ENCODE measurements at regions not wholly inside any gene's neighbourhood (a gene's known extent, or its start where the extent isn't known, plus 50 kb on each side); places are given as distances from the start of the nearest gene placed in this dataset.

DNA sequence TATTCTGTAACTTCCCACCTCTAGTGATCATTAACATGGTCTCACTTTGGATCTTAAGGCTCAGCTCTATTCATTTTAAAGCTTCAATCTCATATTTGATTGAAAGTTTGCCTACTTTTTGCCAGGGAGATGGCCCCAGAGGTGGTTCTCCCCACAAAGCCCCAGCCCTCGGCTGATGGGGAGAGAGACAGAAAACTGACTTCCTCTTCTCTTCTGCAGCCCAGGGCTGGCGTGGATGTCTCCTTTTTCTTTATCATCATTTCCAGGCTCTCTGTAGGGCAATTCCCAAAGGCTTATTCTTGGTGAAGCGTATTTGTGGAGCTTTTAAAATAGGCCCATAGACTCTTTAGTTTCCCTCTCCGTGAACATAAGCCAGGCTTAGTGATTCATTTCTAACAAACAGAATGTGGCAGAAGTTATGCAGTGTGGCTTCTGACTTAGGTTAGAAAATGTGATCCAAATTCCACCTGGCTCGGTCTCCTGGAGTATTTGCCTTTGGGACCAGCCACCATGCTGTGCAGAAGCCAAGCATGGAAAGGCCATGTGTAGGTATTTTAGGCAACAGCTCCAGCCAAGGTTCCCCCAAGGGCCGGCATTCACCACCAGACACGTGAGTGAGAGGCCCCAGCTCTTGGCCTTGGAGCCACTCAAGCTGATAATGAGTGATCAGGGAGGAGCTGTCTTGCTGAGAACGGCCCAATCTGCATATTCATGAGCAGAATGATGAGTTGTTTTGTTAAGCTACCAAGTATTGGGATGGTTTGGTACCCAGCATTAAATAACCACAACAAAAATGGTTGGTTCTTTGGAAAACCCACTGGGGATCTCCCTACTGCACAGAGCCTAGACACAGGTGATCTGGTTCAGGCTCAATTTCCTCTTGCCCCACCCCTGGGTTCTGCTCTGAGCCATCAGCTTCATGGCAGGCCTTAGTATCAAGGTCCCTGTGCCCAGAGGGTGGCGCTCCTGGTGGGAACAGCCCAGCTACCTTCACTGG, 353.2 kb upstream of the PROK2 start:
- no peak overlapping the region for H3K4me3 ChIP-seq (ENCODE audit: control insufficient read depth, low read depth, low read length)
- DNase-seq (ENCODE audit: low read depth), result no peak
- TF ChIP-seq CTCF (IDR thresholded peaks at IDR 0.05; ENCODE audit: control insufficient read depth, insufficient read depth, low read depth, low read length, missing control alignments), result no peak

DNA sequence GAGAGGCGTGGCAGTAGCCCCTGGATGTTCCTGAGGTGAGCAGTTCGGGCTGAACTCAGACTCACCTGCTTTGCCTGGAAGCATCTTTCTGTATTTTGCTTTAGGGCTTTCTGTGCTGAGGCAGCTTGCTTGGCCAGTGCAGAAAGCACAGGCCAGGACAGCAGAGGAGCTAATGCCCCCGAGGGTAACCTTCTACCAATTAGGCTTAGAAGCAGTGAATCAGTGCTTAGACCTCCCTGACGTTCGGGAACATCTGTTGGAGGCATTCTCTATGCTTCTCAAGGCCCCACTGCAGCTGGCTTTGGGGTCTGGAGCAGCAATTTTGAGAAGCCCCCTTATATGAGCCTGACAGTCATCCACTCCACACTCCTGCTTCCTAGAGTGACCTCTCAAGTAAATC, 350.7 kb upstream of the PROK2 start:
- TF ChIP-seq CTCF (IDR thresholded peaks at IDR 0.05; ENCODE audit: control insufficient read depth, insufficient read depth, low read depth, low read length, missing control alignments), result no peak
- H3K4me3 ChIP-seq (ENCODE audit: control insufficient read depth, low read depth, low read length), result no peak overlapping the region
- DNase-seq (ENCODE audit: low read depth), result no peak

DNA sequence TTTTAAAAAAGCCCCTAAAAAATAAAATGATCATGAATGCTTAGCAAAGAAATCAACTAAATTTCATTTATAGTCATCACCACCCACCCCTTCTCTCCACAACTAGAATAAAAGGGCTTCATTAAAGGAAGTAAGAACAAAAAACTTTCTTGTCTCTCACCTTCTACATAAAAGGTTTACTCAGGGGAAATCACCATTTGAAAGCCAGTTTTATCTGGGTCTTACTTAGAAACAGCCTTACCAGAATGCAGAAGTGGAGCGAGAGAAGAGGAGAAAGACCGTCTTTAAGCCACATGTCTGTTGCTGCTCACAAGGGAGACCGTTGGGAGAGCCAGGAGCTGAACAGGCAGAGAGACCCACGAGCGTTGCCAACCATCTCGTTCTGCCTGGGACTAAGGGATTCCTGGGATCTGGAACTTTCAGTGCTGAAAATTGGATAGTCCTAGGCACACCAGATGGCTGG, 350.1 kb upstream of the PROK2 start:
- H3K4me3 ChIP-seq (ENCODE audit: control insufficient read depth, low read depth, low read length), result no peak overlapping the region
- TF ChIP-seq CTCF (IDR thresholded peaks at IDR 0.05; ENCODE audit: control insufficient read depth, insufficient read depth, low read depth, low read length, missing control alignments), result no peak
- no peak for DNase-seq (ENCODE audit: low read depth)

- TF ChIP-seq CTCF (IDR thresholded peaks at IDR 0.05; ENCODE audit: control insufficient read depth, insufficient read depth, low read depth, low read length, missing control alignments), result no peak
- H3K4me3 ChIP-seq (ENCODE audit: control insufficient read depth, low read depth, low read length), result no peak overlapping the region
- no peak for DNase-seq (ENCODE audit: low read depth)
Observed at GRCh38 chr3:72133329-72134011, 348.5 kb upstream of the PROK2 start.

DNA sequence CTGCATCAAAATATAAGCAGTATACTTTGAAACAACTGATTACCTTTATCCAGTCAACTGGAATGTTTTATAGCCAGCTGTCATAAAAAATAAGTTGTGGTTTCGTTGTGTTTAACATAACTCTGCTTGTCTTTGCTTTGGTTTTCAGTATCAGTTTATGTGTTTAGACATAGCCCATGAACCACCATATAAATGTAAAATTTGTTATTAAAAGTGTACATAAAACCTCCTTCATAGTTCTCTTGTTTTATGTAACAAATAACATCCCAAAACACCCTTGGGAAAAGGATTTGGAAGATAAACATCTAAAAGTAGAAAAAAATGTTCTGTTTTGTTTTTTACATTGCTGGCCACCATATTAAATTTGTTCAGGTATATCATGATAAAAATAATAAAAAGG, 347.0 kb upstream of the PROK2 start:
- DNase-seq (ENCODE audit: low read depth), result no peak
- no peak overlapping the region for H3K4me3 ChIP-seq (ENCODE audit: control insufficient read depth, low read depth, low read length)
- TF ChIP-seq CTCF (IDR thresholded peaks at IDR 0.05; ENCODE audit: control insufficient read depth, insufficient read depth, low read depth, low read length, missing control alignments), result no peak

DNA sequence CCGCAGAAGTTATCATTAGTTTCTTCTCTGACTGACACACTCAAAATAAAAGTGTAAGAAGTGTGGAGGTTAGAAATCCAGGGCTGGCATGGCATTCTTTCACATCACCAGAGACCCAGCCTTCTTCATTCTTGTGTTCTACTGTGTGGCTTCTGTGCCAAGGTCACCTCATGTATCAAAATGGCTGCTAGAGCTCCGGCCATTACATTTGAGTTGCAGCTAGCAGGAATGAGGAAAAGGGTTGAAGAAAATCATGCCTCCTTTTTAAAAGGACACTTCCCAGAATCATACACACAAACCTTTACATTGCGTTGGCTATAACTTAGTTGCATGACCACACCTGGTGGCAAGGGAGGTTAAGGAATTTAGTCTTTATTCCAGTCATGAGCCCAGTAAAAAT, 345.6 kb upstream of the PROK2 start:
- DNase-seq (ENCODE audit: low read depth), result no peak
- TF ChIP-seq CTCF (IDR thresholded peaks at IDR 0.05; ENCODE audit: control insufficient read depth, insufficient read depth, low read depth, low read length, missing control alignments), result no peak

More for the DNA sequence above, 345.6 kb upstream of the PROK2 start:
- no peak overlapping the region for H3K4me3 ChIP-seq (ENCODE audit: control insufficient read depth, low read depth, low read length)

All from AG09309 (cell line).